ENCODE measurements at regions not wholly inside any gene's neighbourhood (a gene's known extent, or its start where the extent isn't known, plus 50 kb on each side); places are given as distances from the start of the nearest gene placed in this dataset.

DNA sequence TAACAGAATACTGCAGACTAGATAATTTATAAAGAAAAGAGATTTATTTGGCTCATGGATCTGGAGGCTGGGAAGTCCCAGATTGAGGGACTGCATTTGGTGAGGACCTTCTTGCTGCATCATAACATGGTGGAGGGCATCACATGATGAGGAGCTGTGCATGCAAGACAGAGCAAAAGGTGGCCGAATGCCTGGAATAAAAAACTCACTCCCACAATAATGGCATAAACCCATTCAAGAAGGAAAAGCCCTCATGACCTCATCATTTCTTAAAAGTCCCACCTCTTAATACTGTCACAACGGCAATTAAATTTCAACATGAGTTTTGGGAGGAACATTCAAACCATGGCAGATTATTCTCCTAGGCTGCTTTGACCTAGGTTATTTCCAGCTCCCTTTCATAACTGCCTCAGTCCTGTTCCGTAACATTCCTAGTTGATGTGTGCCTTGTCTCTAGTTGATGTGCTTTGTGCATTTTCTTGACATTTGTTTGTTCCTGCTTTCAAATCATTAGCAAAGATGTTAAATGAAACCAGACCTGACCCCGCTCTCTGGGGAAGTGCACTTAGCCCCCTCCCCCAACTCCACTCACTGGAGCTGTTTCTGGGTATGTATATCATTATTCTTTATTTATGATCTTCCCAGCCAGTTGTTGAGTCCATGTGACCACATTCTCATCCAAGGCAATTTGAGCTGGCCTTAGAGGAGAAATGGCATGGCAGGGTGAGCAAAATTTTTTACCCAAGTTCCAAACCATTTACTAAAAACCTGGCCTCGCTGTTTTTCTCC, 148.5 kb downstream of the GDAP2 start (continued):
- TF ChIP-seq CEBPZ (IDR thresholded peaks at IDR 0.05; ENCODE audit: borderline replicate concordance, low read depth, low read length) (no peak), ZNF239 (CRISPR knock-in tag; IDR thresholded peaks at IDR 0.05) (no peak), ZBTB11 (CRISPR knock-in tag; IDR thresholded peaks at IDR 0.05) (no peak), TEAD4 (IDR thresholded peaks at IDR 0.05; ENCODE audit: low read length) (no peak), TEAD4 (CRISPR knock-in tag; IDR thresholded peaks at IDR 0.05; ENCODE audit: borderline replicate concordance) (no peak), FOXK1 (CRISPR knock-in tag; IDR thresholded peaks at IDR 0.05; ENCODE audit: borderline replicate concordance) (no peak), ARID3B (CRISPR knock-in tag; IDR thresholded peaks at IDR 0.05; ENCODE audit: borderline replicate concordance) (no peak), ATF1 (CRISPR knock-in tag; IDR thresholded peaks at IDR 0.05) (no peak), ATF1 (tag; IDR thresholded peaks at IDR 0.05) (no peak), DPF2 (IDR thresholded peaks at IDR 0.05) (no peak), TAL1 (IDR thresholded peaks at IDR 0.05) (no peak), FOXA1 (IDR thresholded peaks at IDR 0.05; ENCODE audit: borderline replicate concordance) (no peak)
- TF ChIP-seq, protein P1, sequence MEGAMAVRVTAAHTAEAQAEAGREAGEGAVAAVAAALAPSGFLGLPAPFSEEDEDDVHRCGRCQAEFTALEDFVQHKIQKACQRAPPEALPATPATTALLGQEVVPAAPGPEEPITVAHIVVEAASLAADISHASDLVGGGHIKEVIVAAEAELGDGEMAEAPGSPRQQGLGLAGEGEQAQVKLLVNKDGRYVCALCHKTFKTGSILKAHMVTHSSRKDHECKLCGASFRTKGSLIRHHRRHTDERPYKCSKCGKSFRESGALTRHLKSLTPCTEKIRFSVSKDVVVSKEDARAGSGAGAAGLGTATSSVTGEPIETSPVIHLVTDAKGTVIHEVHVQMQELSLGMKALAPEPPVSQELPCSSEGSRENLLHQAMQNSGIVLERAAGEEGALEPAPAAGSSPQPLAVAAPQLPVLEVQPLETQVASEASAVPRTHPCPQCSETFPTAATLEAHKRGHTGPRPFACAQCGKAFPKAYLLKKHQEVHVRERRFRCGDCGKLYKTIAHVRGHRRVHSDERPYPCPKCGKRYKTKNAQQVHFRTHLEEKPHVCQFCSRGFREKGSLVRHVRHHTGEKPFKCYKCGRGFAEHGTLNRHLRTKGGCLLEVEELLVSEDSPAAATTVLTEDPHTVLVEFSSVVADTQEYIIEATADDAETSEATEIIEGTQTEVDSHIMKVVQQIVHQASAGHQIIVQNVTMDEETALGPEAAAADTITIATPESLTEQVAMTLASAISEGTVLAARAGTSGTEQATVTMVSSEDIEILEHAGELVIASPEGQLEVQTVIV (CRISPR knock-in tag; IDR thresholded peaks at IDR 0.05; ENCODE audit: borderline replicate concordance): no peak
